GM12872 (cell line): ENCODE measurements at regions not wholly inside any gene's neighbourhood (a gene's known extent, or its start where the extent isn't known, plus 50 kb on each side); places are given as distances from the start of the nearest gene placed in this dataset.

Experiments
- CTCF ChIP-seq: IDR thresholded peaks from 3 replicates; pipeline ENCODE4 v1.5.1; 2011; ENCODE audit warnings: low read depth, mild to moderate bottlenecking, low read length, moderate library complexity; ENCODE audit not compliant: insufficient read depth

DNA sequence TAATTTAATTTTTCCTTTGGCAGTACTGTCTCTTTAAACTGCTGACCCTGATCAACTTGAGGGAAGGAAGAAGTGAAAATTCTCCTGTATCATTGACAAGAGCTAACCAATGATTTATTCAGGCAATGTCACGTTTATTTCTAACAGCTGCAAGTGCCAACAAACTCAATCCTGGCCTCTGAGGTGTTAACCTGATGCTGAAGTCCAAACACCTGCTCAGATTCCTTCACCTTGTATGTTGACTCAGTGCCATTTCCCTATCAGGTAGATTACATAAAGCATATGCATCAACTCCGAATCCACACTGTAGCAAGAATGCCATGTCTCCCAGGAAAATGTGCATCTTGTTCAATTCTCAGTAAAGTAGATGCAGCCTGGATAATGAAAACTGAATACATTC lies 820.0 kb downstream of the XPNPEP1 start:
- no peak for TF ChIP-seq CTCF

GRCh38 chr10:109089779-109090178 lies 833.5 kb downstream of the XPNPEP1 start:
- TF ChIP-seq CTCF: no peak

GRCh38 chr10:109071539-109071938 lies 851.8 kb downstream of the XPNPEP1 start:
- TF ChIP-seq CTCF: no peak

DNA sequence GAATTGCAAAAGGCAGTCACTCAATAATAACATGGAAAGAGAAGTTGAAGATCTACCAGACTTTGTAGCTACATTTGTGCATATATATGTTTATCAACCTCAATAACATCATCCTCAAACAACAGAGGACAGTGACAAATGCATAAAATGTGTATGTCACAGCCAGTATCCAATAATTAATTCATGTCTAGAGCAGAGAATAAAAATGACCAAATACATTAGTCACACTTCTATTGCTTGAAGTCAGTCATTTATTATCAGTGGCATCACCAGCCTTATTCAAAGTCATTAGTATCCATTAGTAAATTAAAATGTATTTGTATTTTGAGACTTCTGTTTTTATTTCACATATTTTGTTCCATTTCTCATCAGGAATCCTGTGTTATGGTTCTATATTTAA lies 852.8 kb downstream of the XPNPEP1 start:
- TF ChIP-seq CTCF: no peak

DNA sequence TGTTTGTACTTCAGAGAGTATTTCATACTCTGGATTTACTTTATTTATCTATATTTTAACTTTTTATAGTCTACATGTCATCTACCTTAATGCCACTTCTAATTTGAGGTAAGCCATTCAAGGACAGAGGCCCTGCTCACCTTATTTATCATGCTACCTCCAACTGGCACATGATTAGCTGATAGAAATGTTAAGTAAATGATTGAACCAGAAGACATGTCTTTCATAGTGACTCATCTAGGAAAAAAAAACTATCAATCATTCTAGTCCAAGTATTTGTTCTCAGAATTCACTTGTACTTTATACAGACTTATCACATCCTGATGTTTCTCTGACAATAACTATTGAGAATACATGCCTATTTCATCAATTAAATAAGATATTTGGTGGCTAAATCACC lies 856.3 kb downstream of the XPNPEP1 start:
- TF ChIP-seq CTCF: no peak

GRCh38 chr10:109065821-109066220 lies 857.5 kb downstream of the XPNPEP1 start:
- no peak for TF ChIP-seq CTCF

DNA sequence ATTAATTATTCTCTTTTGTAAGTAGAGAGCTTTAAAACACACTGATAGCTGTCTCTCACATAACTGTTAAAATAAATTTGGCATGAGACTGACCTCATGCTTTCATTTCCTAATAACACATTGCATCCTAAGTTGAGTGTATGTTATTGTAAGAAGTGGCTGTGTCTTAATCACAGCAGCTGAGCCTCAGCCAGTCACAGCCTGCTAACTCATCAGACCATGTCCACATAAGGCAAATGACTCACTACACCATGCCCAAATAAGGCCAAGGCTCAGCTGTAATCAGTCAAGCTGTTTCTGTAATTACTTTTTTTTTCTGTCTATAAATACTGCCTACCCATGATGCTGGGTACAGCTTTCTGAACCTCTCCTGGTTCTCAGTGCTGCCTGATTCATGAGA lies 860.9 kb downstream of the XPNPEP1 start:
- no peak for TF ChIP-seq CTCF

DNA sequence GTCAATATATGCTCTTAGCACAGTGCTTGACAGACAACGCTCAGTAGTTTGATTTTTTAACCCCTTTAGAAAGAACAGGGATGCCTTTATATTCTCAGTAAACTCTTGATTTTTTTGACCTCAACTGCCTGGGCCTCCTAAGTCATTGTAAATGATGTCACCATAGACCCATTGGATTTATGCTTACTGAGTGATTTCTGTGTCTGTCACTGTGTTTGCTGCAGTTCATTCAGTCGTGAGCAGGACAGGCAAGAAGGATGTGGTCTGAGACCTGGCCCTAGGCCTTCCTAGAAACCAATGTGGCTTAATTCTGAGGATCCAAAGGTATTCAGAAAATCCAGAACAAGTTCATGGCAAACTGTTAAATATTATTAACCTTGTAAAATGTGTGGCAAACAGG lies 868.1 kb downstream of the XPNPEP1 start:
- no peak for TF ChIP-seq CTCF
